ENCODE measurements at regions not wholly inside any gene's neighbourhood (a gene's known extent, or its start where the extent isn't known, plus 50 kb on each side); places are given as distances from the start of the nearest gene placed in this dataset.
"Not testable (repeated sequence)": the region's sequence is repeated elsewhere in the genome, so short reads cannot be mapped to it uniquely, and the experiment has no call there.

DNA sequence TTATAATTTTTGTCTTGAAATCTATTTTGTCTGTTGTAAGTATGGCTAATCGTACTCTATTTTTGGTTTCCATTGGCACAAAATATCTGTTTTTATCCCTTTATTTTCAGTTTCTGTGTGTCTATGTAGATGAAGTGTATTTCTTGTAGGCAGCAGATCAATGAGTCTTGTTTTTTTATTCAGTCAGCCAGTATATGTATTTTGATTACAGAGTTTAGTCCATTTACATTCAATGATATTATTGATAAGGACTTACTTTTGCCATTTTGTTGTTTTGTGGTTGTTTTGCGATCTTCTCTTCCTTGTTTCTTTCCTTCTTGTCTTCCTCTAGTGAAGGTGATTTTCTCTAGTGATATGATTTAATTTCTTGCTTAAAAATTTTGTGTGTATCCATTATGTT lies 336.3 kb upstream of the SPRY2 start:
- no peak for FAIRE-seq

DNA sequence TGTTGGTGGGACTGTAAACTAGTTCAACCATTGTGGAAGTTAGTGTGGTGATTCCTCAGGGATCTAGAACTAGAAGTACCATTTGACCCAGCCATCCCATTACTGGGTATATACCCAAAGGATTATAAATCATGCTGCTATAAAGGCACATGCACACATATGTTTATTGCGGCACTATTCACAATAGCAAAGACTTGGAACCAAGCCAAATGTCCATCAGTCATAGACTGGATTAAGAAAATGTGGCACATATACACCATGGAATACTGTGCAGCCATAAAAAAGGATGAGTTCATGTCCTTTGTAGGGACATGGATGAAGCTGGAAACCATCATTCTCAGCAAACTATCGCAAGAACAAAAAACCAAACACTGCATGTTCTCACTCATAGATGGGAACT lies 334.5 kb upstream of the SPRY2 start:
- FAIRE-seq = not testable (repeated sequence)

DNA sequence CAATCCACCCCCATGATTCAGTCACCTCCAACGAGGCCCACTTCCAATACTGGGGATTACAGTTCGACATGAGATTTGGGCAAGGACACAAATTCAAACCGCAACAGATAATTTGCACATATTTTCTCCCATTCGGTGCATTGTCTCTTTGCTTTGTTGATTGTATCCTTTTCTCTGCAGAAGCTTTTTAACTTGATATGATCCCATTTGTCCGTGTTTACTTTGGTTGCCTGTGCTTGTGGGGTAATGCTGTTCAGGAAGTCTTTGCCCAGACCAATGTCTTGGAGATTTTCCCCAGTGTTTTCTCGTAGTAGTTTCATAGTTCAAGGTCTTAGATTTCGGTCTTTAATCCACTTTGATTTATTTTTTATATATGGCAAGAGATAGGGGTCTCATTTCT lies 330.8 kb upstream of the SPRY2 start:
- FAIRE-seq = no peak

DNA sequence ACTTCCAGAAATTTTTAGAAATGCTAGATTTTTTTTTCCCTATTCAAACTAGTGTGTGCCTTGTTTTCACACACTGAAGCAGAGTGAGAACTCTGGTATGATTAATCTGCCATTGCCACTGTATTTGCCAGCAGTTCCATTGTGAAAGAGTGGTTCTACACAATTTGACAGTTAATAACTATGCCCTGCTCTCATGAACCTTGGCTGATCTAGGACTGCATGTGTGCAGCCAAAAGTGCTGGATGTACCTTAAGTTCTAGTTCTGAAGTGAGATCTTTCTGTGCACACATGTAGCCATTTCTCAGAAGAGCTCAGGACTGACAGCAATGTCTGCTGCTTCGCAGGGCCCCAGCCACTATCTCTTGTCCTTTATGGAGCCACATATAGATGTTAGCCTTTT lies 328.2 kb upstream of the SPRY2 start:
- no peak for FAIRE-seq

DNA sequence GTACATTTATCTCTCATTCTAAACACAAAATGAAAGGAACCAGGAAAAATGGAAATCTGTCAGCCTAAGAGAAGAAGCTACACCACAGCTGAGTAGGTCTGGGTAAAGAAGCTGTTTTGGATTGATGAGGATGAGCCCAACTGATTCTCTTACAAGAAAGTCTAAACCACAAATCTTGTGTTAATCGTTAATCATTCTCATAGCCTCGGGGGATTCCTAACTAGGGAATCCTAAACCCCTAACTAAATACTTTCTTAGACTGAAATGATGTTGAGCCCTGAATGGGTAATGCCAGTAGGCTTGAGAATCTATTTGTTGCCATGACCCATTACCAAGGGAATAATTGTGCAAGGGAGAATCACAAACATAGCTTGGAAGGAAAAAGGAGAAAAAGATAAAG lies 327.5 kb upstream of the SPRY2 start:
- FAIRE-seq = no peak

DNA sequence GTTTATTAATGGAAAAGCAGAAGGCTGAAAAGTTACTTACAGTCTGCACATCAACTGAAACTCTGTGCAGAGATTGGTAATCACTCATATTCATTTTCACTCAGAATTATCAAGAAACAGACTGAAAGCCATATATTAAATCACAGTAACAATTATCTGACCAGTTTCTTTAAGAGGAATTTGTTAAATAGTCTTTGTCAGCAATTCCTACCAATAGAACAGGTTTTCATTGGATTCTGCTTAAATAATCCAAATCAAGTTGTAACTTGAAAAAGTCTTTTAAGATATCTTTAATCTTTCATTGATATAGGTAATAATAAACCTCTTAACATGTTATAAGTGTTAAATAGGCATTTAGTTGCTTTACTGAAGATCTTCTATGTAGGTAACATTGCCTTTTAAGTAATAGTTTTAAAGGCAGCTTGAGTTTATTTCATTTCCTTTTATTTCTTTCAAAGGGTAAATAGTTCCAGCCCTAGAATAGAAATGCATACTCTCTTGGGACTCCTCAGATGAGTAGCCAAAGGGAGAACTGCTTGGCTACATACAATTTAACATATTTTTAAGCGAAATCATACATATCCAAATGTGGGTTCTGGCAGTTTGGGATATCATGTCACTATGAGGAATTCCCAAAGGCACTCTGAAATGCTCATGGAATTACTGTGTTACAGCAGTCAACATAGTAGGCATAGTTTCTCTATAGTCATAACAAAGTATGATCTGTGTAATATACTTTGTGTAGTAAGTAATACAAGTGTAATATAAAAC lies 326.0 kb upstream of the SPRY2 start:
- no peak for FAIRE-seq

DNA sequence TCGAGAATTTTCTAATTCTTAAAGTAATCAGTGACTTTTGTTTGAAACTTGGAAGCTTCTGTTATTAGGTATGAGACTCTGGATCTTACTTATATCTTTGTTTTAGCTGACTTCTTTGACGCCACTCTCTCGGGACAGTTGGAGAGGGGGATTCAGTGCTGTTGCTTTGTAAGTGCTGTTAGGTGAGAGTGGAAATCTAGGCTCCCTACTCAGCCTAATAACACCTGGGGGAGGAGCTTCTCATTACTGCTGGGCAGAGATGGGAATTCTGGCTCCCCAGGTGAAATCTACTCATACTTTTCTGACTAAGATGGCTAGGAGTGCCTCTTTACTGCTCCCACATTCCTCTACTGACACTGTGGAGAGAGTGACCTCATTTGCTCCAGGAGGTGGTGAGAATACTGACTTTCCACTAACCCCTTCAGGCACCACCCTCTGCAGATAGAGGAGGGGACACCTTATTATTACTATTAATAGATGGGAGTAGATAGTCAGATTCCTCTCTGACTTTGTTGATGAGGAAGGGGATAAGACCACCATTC lies 324.9 kb upstream of the SPRY2 start:
- no peak for FAIRE-seq

DNA sequence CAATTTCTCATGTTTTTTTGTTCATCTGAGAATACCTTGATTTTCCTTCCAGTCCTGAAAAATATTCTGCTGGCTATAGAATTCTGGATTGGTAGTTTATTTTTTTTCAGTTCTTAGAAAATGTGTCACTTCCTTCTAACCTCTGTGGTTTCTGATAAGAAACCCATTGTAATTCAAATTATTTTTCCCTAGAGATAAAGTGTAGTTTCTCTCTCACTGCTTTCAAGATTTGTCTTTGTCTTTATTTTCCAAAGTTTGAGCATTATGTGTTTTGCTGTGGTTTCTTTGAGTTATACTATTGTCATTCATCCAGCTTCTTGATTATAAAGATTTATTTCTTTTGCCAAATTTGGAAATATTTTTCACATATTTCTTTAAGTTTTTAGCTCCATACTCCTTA lies 324.0 kb upstream of the SPRY2 start:
- no peak for FAIRE-seq

DNA sequence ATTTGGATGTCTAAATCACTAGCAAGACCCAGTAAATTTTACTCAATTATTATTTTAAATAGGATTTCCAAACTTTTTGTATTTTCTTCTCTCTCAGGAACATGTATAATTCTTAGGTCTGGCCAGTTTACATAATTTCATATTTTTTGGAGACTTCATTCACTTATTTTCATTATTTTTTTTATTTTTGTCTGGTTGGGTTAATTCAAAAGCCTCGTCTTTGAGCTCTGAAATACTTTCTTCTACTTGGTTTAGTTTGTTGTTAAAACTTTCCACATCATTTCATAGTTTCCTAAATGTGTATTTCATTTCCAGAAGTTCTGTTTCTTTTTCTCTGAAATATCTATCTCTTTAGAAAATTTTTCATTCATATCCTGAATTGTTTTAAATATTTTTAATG lies 322.9 kb upstream of the SPRY2 start:
- no peak for FAIRE-seq

DNA sequence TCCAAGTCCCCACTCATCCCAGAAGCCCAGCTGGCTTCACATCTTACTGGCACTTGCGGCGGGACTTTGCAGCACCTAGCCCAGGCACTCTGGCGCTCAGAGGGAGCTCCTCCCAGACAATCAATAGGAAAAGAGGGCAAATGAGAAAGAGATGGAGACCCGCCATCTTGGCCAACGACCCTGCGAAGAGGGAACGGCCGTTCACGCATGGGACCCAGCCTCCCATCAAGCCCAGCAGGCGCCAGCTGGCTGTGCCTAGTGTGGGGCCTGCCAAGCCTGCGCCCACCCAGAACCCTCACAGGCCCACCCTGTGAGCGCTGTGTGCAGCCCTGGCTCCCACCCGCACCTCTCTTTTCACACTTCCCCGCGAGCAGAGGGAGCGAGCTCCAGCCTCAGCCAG lies 317.8 kb upstream of the SPRY2 start:
- FAIRE-seq = no peak

DNA sequence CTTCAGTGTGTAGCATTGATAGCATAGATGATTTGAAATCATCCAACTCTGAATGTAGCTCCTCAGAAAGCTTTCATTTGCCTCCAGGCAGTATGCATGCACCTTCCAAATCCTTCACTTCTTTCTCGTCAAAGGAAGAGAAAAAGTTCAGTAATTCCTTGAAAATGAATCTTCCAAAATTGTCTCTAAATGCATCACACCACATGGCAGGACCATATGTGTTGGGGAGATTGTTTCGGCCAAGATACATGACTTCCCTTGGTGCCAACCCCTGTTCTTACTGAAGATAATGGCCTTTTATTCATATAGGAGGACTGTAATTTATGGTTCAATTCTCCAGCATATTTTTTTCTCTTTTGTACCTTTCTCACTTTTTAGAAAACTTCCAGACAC lies 315.6 kb upstream of the SPRY2 start:
- no peak for FAIRE-seq

DNA sequence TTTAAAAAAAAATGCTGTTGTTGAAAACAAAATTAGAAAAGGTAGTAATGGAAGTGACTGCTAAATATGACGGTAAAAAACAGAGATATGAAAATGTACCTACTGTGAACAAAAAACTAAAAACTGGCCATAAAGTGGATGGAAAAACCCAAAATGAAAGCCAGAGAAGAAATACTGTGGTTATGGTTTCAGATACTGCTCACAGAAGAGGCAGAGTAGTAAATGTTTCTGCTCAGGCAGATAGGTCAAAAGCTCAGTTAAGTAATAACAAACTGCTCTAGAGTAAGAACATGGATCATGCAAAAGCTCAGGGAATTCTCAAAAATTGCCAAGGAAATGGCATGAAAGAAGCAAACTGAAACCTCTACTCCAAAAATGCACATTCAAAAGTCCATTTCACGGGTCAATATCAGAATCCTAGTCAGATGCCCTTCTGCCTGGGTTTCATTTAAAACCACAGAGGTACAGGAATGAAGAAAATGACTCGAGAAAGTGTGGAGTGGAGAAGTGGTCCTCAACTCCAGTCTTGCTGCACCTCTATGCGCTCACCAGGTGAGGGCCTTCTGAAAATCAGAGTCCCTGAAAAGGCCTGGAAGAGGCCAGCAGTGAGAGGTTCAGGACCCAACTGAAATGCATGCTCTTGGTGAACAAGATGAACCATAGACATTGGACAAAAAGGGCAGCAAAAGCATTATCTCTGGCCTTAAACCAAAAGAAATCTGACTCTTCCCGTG lies 315.0 kb upstream of the SPRY2 start:
- no peak for FAIRE-seq

DNA sequence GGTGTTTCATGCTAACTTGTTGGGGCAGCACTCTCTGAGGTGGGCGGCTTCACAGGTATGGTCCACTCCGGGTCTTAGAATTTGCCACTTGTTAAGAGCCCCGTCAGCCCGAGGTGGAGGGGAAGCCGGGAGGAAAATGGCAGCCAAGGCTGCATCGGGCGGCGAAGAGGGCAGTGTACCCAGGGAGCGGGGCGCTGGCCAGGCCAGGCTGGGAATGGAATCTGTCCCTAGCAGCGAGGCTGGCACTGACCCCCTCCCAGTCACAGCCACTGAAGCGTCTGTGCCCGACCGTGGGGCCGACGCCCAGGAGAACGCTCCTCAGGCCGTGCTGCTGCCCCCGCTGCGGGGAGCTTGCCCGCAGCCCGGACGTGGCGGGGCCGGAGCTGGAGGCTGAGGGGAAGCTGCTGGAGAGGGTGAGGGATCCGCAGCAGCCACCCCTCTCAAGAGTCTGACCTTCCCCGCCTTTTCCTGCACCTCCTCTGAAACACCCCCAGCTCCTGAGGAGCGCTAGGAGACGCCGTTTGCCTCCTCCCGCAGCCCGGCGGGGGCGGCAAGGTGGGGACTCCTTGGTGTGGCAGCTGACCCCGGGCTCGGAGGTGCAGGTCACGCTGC lies 313.8 kb upstream of the SPRY2 start:
- FAIRE-seq = no peak

DNA sequence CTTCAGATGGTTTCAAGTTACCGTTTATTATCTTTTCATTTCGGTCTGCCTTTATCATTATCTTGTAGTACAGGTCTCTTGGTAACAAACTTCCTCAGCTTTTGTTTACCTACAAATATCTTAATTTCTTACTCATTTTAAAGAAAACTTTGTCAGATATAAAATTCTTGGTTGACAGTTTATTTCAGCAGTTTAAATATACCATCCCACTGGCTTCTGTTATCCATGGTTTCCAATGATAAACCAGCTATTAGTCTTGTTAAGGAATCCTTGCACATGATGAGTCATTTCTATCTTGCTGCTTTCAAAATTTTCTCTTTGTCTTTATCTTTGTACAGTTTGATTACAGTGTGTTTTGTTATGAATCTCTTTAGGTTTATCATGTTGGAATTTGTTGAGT lies 308.3 kb upstream of the SPRY2 start:
- FAIRE-seq = no peak

DNA sequence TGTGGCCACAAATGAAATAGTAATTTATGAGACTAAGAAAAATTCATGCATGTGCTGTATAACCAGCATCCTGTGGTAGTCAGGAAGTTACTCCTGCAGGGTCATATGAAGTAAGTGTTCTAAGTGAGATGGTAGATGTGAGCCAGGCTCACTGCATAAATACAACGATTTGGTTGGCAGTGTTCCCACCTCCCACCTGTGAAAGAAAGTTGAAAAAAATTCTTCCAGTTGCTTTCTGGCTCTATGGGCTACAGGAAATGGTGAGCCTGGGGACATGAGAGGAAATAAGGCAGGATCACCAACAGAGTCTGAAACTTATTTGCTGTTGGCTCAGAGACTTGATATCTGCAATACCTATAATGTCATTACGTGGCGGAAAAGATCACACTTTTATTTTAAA lies 301.7 kb upstream of the SPRY2 start:
- FAIRE-seq = no peak

DNA sequence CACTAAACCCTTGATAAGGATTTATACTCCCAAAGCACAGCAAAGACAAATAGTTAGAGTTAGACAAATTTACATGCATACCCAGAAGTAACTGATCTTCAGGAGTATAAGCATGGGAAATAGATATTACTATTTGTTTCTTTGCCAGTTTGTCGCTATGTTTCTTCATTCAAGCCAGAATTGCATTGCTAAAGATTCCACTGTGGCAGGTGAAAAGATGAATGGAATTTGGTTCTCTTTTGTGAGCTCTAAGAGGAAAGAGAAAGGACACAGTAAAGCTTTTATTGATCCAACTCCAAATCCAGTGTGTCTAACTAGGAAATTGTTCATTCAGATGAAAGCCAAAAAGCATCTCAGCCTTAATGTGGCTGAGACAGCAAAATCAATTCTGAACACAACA lies 292.3 kb upstream of the SPRY2 start:
- FAIRE-seq = no peak

DNA sequence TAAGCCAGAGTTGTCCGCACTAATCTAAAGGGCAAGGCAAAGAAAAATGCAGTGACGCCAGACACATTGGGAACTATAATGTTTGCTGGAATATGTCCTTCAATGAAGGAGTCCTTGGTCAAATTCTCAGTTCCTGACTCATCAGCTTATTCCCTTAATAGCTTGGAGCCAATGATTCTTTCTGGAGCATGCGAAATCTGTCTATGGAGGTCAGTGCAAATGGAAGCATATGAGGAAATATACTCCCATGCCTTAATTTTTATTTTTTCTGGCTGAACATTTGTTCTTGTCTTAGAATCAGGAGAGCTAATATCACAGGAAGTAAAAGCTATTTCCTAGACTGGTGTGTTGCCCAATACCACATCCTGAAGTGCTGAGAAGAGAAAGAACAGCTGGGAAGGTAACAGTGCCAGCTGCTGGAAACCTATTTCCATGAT lies 289.8 kb upstream of the SPRY2 start:
- FAIRE-seq = no peak

DNA sequence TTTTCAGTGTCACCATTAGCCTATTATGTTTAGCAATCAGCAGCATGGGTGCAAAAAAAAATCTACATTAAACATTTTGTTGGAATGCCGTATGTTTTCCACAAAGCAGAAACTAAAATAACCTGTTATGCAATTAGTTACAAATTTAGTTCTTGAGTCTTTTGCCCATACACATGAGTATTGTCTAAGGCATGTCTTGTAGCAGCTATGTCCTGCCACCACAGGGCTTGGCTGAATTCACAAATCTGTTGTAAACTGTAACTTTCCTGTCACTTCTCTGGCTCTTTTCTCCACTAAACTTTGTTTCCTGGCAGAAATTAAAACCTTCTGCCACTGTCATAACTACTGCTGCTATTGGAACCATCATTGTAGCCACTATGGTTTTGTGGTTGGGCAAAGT lies 277.9 kb upstream of the SPRY2 start:
- no peak for FAIRE-seq

DNA sequence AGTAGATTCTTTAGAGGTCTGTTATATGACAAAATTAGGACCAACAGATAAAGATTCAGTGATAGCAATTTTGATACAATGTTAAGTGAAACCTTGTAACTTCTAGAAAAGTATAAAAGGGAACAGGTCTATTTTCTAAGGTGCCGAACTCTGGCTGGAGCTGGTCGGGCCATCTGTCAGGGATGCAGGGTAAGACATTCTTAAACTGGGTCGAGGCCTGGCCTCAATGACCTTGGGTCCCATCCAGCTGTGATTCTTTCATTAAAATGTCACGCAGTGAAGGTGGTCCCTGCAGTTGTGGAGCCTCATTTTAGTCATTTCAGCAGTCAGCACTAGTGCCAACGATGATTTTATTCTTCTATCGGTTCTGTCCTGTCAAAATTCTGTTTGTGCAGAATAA lies 271.9 kb upstream of the SPRY2 start:
- no peak for FAIRE-seq

DNA sequence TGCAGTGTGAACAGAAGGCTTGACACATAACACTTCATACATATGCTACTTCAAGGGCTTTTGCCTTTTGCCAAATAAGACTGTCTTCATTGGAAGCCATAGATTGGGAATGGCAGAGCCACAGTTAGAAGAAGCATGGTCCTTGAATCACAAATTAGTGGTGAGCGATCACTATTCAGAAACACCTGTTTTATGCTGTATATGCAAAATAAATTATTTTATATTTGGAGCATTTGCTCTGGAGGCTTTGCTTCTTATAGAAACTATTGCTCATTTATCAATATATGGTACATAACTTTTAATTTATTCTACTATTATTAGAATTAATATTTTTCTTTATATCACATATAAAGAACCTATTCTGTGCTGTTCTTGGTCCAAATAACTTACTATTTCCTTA lies 270.4 kb upstream of the SPRY2 start:
- FAIRE-seq = no peak

DNA sequence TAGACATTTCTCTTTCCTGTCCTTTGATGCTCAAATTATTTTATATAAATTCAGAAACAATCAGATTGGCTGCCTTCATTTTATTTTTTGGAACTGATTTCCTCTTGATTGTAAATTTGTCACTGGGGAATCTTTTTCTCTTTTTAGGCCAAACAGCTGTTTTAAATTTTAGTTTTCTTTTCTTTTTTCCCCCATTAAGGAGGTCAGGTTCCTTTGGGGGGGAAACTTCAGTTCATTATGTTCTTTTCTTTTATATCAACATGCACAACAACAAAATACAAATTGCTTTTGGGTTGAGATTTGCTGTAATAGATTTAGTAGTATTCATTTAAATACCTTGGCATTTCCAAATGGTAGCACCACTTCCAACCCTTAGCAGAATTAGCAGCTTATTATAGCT lies 264.8 kb upstream of the SPRY2 start:
- no peak for FAIRE-seq

DNA sequence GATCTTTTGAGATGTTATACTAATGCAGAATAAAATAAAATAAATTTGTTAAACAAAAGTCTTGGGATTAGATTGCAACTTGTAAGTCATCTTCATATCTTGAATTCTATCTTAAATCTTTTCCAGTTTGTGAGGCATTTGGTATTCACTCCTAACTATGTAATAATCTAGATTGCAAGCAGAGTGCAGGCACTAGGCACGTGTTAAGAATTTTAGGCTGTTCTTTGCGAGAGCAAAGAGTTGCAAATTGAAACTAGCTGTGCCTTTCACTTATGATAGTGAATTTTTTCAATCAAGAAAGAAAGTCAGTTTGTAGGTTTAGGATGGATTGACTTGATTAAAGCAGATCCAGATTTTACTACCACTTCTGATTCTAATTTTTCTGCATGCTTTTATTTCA lies 264.1 kb upstream of the SPRY2 start:
- FAIRE-seq = no peak

DNA sequence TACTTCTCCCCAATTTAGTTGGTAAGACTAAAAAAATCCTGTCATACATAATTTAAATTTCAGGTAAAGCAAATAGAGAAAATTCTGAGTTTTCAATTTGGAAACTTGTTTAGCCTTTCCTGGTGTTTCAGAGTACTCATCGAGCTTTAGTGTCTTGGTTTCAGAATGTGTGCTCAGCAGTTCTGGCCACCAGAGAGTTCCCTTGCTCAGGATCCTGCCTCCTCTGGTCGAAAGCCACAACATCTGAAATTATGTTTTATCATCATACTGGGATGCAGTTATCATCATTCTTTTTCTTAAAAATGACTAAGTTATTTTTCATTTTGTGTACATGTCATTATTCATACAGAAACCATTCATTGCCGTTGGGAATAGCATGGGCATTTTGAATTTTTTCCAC lies 263.2 kb upstream of the SPRY2 start:
- FAIRE-seq = no peak

DNA sequence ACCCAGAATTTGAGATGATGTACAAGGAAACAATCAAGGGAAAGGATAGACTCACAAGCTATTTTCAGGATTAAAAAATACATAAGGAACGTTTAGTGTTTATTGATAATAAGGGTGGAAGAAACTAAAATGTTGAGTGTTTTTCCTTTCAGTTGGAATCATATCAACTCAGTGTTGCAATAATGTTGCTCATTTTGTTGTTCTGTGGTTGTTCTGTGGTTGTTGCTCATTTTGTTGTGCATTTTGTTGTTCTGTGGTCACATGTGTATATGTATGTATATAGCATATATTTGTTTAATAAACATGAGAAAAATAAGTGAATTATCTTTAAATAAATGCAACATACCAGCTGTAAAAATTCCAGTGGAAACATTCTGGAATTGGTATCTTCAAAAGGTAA lies 262.4 kb upstream of the SPRY2 start:
- no peak for FAIRE-seq
